ENCODE measurements at regions not wholly inside any gene's neighbourhood (a gene's known extent, or its start where the extent isn't known, plus 50 kb on each side); places are given as distances from the start of the nearest gene placed in this dataset.

GRCh38 chr7:68706291-68706690, 892.0 kb upstream of the AUTS2 start:
- TF ChIP-seq CTCF (IDR thresholded peaks at IDR 0.05): no peak
- no peak for TF ChIP-seq POLR2A (IDR thresholded peaks at IDR 0.05)
